ENCODE measurements at regions not wholly inside any gene's neighbourhood (a gene's known extent, or its start where the extent isn't known, plus 50 kb on each side); places are given as distances from the start of the nearest gene placed in this dataset.

- DNase-seq, result no peak
Measured at GRCh38 chr7:22676385-22676784, 50.6 kb upstream of the IL6 start.

GRCh38 chr7:22675917-22676343 is 51.1 kb upstream of the IL6 start:
- no peak for DNase-seq

- no peak for DNase-seq
Measured at GRCh38 chr7:22675421-22675820, 51.6 kb upstream of the IL6 start.

DNA sequence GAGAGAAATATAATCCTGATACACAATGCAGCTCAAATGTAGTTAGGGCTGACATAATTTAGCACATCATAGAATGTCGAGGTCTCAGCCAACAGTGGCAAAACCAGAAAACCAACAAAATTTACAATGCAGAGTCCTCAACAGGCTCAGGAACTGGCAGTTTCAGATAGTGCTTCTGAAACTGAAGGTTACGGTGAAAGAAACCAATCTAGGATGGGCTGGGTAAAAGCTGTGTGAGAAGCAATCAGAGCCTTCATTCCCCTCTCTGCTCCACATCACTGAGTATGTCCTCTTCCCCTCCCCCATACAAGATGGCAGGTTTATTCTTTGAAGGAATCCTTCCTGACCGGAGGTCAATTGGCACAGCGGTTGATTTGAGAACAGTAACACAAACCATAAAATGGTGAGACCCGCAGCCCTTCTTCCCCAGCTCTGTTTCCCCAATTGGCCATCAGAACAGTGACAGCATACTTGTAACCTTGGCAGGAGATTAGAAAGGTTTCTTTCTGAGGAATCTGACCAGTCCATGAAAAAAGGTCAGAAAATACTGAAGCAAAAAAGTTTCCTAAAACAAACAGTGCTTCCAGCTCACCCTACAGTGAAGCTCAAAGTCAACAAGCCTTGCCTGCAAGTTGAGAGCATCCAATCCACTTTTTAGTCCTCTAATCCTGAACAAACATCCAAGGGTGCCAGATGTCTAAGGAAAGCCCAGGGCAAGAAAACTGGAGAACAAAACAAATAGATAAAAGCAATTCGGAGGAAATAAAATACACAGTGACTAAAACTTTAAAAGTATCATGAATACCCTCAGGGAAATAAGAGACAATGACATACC is 53.9 kb upstream of the IL6 start:
- no peak for DNase-seq

DNA sequence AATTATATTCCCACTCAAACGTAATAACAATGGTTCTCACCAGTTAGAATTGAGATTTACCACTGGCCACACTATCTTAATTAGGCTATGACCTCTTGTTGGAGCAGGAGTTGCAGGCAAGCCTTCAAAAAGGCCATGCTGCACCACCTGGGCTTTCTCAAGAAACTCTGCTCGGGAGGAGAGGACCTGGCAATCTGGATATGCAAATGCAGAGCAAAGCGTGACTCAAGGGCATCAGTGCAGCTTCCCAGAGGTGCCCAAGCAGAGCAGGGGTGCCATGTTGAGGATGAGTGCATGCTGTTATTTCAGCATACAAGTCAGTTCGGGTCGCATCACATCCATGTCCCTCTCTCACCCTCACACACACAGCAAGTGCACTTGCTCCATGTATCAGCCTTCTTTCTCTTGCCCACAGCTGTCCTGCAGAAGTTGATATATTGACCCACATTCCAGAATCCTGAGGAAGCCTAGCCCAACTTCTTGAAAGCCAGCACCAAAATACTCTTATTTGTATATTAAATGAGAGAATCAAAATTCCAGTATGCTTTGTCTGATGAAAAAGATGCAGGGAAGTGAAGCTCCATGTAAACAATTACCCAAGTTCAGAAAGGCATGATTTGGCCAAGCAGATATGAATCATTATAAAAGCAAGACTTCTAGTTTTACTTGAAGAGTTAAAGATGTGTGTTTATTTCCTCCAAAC is 55.7 kb upstream of the IL6 start:
- no peak for DNase-seq

DNA sequence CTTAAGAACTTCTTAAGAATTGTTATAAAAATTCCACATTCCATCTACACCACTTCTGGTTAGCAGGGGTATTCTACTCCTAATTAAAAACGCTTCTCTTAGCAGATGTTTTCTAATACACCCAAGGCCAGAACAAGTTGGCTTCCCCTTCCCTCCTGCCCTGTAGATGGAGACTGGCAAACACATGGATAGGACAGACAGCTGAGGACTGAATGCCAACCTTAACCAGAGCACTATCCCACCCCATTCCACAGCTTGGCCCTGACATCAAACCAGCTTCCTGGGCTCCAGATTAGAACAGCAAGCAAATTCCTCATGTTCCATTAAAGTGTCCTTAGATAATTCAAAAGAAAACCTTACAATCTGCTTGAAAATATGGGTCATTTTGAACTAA is 56.6 kb upstream of the IL6 start:
- DNase-seq, result no peak

DNA sequence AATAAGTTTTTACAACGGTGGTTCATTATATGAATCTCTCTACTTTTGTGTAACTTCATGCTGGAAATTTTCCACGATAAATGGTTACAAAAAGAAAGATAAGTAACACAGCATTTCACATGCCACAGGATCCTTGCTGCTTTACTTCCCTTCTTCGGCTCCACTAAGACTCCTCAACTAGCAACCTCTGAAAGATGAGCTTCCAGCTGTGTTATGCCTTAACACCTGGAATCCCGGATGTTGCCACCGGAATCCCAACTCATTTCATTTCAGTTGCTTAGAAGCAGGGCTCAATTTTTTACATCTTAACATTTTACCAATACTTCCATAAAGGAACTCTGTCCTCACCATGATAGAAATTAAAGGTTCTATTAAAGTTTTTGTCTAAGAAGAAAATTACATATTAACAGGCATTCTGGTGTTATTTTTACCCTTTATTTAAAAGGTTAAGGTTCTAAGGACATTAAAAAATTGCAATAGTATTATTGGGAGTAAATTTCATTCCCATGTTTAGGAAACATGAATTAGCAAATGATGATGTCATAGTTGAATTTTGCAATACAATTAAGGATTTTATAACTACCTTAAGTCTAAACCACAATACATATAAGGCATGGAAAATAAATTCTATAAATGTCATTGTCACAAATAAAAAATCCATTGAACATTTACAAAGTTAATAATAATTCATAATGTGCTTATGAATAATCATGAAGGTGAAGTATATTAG is 57.1 kb upstream of the IL6 start:
- no peak for DNase-seq

GRCh38 chr7:22668971-22669401 is 58.0 kb upstream of the IL6 start:
- no peak for DNase-seq

DNA sequence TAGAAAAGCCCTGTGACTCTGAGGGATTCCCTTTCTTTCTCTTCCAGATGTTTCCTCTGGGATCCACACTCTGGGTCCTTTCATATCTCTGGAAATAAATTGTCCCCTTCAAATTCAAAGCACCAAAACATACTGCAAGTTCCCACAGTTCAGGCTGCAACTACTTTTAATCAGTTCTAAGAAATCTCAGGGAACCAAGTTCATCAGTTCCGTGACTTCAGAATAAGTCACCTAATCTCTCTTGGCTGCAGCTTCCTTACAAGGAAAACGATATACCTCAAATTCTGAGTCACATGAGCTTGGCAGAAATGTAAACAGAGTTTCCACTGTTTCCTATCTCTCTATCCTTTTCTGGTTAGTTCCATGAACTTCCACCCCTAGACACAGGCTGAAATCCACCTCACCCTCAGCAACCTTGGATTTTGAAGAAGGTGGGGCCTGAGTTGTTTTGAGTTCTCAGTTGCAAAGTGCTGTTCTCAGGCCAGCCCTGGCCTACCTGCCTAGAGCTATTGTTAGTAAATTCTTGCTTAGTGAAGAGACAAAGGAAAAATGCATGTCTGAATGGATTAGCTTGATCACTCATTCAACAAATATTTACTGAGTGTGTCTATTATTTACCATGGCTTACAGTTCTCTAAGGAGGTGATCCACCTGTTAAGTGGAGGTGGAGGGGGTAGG is 59.3 kb upstream of the IL6 start:
- DNase-seq, result no peak

DNA sequence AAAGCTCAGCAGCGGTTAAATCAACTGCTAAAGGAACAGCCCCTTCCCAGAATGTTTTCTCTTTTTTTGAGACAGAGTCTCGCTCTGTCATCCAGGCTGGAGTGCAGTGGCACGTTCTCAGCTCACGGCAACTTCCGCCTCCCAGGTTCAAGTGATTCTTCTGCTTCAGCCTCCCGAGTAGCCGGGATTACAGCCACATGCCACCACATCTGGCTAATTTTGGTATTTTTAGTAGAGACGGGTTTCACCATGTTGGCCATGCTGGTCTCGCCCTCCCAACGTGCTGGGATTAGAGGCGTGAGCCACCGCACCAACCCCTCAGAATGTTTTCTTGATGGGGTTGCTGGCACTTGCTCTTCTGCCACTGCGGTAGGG is 59.8 kb upstream of the IL6 start:
- no peak for DNase-seq

GRCh38 chr7:22666732-22667131 is 60.3 kb upstream of the IL6 start:
- DNase-seq, result no peak

DNA sequence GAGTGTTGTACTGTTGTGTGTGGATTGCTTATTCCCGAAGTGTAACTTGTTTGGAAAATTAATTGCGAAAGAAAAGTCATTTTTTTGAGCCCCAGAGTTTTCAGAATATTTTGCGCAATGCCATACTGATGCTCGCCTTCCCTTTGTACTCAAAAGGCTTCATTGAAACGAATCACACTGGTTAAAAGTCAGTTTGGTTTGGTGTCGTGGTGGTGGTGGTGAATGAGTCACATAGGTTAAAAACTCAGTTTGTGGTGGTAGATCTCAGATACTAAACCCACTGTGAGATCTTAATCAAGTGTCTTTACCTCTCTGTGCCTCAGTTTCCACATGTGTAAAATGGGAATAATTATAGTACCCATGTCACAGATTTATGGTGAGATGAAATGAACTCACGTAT is 61.1 kb upstream of the IL6 start:
- no peak for DNase-seq

DNA sequence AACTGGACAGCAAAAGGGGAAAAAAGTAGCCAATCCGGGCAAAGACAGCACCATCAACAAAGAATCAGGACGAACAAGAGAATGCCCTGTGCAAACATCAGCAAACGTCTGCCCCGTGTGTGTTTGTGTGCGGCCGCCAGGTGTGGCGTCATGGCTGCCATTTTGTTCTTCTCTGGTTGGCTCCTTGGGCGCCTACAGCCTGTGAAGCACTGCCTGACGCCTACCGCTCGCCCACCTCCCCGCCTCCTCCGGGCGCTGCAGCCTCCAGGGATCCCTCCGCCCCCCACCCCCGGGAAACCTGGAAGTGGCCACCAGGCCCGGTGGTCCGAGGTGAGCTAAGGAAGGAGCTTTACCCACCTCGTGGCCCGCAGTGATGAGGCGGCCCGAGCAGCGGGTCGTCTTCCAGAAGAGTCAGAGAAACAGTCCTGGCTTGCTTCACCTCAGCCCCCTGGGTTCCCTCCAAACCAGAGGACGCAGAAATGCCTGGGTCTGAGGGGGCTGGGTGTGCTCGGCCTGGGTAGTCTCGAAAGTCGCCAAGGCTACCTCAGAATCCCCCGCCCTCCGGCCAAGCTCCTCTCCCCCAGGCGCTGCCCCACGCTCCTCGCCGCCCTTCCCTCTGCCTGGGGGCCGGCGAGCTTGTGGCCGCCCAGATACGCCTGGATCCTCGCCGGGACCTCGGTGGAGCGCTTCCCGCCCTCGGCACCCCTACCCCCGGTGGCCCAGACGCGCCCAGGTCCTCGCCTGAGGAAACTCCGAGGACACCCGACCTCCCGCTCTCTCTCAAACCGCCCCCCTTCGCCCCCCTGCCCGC is 61.8 kb upstream of the IL6 start:
- no peak for DNase-seq

DNA sequence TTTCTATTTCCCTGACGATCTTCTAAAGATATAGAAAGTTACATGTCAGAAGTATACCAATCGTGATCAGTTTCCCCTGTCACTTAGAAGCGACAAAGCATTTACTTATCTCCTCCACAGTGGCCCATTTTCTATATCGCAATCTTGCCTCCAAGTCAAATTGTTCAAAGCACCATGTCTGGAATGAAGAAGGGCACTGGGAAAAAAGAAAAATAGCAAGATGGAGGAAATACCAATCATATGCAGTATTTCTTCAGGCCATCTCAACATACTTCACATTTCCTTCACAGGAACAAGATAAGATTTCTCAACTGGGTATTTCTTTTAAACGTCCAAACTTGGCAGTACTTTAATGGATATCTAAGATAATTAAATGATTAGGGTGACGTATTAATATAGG is 63.3 kb upstream of the IL6 start:
- no peak for DNase-seq

DNA sequence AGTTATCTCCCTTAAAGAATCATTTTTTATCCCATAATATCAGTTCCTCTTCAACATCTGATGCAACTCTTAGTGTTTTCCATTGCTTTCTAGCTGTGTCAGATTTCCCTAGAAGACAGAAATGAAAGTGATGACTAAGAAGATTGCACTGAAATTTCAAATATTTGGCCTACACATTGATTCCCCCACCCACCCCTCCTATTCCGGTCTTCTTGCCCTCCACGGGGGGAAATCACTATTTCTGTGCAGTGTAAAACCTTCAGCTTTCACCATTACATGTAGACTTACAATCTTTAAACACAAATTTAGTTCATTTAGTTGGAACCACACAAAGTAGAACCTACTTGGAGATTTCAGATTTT is 63.7 kb upstream of the IL6 start:
- DNase-seq, result no peak

DNA sequence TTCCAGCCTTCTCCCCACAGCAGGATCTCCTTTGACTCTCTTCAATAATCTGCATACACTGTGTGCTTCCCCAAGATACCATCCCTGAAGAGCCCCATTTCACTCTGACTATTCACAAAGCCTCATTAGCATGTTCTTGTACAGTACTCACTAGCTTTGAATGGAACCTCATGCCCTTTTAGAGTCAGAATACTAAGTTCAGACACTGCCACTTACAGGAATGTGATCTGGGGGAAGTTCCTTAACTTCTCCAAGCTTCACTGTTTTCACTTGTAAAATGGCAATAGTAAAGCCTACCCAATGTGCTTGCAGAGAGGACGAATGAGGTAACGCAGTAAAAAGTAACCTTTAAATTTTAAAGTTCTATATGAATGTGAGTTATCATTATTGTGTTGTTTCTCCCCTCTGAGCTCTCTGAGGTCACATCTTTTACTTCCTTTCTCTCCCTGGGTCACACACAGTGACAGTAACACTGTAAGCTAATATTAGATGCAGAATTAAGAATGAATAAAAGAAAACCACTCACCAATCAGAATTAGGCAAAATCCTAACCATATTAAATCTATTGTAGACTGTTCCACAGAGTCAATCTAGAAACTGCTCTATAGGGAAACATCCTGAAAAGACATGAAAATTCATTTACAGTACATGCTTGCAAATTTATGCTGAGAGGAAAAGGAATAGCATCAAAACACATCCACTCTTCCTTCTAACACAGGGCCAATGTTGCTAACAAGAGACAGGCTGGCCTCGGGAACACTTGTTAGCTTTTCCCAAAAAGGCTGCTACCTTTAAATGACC is 64.2 kb upstream of the IL6 start:
- no peak for DNase-seq

GRCh38 chr7:22662036-22662435 is 65.0 kb upstream of the IL6 start:
- no peak for DNase-seq

- no peak for DNase-seq
Measured at GRCh38 chr7:22660732-22661131, 66.3 kb upstream of the IL6 start.

GRCh38 chr7:22660293-22660692 is 66.7 kb upstream of the IL6 start:
- DNase-seq, result no peak

DNA sequence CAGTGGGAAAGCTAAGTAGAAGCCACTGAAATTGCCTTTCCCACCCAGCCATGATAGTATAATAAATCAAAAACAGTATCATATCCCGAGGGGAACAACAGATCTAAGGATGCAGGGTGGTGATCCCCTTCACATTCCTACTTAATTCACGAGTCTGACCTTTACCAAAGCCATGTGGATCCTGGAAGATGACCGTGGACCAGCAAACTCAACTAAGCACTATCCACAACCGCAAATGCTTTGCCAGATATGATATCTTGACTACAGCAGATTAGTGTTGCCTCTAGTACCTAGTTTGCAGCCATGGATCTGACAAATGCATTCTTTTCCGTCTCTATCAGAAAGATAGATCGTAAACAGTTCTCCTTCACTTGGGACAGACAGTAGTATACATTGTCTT is 67.3 kb upstream of the IL6 start:
- no peak for DNase-seq

GRCh38 chr7:22658031-22658430 is 69.0 kb upstream of the IL6 start:
- no peak for DNase-seq

Data from hindlimb muscle (tissue), 1 donor.